Breast epithelium (tissue), 4 donors: ENCODE measurements at regions not wholly inside any gene's neighbourhood (a gene's known extent, or its start where the extent isn't known, plus 50 kb on each side); places are given as distances from the start of the nearest gene placed in this dataset.

Experiments
- DNase-seq, 2 donors: peaks; one replicate each; pipeline ENCODE4 v3.0.0-alpha.2; 2019; ENCODE audit warnings: low spot score in 2 of 2
- H3K27ac ChIP-seq, 2 donors: fragments of 200-600 bp; sonication (generic) in 1 of 2; one replicate each; pipeline ENCODE4 v1.5.1; 2016 to 2019; ENCODE audit warnings: mild to moderate bottlenecking in 1 of 2
- H3K27me3 ChIP-seq, 2 donors: fragments of 200-600 bp; sonication (generic) in 1 of 2; one replicate each; pipeline versions ENCODE4 v1.5.1 to v1.6.0; 2017 to 2019; ENCODE audit warnings: control low read depth in 1 of 2, mild to moderate bottlenecking in 1 of 2
- H3K36me3 ChIP-seq: fragments of 200-600 bp; one replicate; pipeline ENCODE4 v1.5.1; 2019
- H3K4me1 ChIP-seq, 2 donors: fragments of 200-600 bp; sonication (generic); one replicate each; pipeline ENCODE4 v1.5.1; 2016 to 2019; ENCODE audit warnings: control low read depth in 1 of 2
- H3K4me3 ChIP-seq, 3 donors: fragments of 200-600 bp; sonication (generic); 1 replicate in 2 of 3; 2 replicates in 1 of 3; pipeline ENCODE4 v1.5.1; 2016 to 2019; ENCODE audit warnings: mild to moderate bottlenecking in 3 of 3, moderate library complexity in 2 of 3
- H3K9me3 ChIP-seq, 2 donors: fragments of 200-600 bp; sonication (generic) in 1 of 2; one replicate each; pipeline ENCODE4 v1.5.1; 2016 to 2019; ENCODE audit warnings: control low read depth in 1 of 2
- POLR2A ChIP-seq: fragments of 450-650 bp; IDR thresholded peaks from one replicate; pipeline ENCODE4 v1.6.1; 2016; ENCODE audit warnings: antibody characterized with exemption, mild to moderate bottlenecking, moderate library complexity
- POLR2AphosphoS5 ChIP-seq, 3 donors: sonication (generic); formaldehyde crosslinking; IDR thresholded peaks; one replicate each; pipeline ENCODE4 v1.6.1; 2017; ENCODE audit warnings: antibody characterized with exemption in 3 of 3
- intact Hi-C: fragments of 100-400 bp; cut with DNase I; formaldehyde crosslinking; loops from one replicate; pipeline ENCODE4 v1.15.1; 2023; ENCODE audit warnings: low total_unique reads
- TF ChIP-seq, protein P1 (sequence below), 3 donors: fragments of 450-650 bp; IDR thresholded peaks; one replicate each; pipeline ENCODE4 v1.5.1; 2016 to 2017; ENCODE audit warnings: antibody characterized with exemption in 3 of 3, mild to moderate bottlenecking in 3 of 3, moderate library complexity in 3 of 3

- TF ChIP-seq, protein P1, sequence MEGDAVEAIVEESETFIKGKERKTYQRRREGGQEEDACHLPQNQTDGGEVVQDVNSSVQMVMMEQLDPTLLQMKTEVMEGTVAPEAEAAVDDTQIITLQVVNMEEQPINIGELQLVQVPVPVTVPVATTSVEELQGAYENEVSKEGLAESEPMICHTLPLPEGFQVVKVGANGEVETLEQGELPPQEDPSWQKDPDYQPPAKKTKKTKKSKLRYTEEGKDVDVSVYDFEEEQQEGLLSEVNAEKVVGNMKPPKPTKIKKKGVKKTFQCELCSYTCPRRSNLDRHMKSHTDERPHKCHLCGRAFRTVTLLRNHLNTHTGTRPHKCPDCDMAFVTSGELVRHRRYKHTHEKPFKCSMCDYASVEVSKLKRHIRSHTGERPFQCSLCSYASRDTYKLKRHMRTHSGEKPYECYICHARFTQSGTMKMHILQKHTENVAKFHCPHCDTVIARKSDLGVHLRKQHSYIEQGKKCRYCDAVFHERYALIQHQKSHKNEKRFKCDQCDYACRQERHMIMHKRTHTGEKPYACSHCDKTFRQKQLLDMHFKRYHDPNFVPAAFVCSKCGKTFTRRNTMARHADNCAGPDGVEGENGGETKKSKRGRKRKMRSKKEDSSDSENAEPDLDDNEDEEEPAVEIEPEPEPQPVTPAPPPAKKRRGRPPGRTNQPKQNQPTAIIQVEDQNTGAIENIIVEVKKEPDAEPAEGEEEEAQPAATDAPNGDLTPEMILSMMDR (IDR thresholded peaks at IDR 0.05): no peak
- TF ChIP-seq POLR2AphosphoS5 (IDR thresholded peaks at IDR 0.05): no peak
- no peak for TF ChIP-seq POLR2A
- no peak overlapping the region for H3K27ac ChIP-seq
- no peak overlapping the region for H3K4me3 ChIP-seq
- H3K36me3 ChIP-seq: no peaks in the 10 kb centered on the region
- intact Hi-C loops: no loop called here
- H3K4me1 ChIP-seq: no peaks in the 10 kb centered on the region
- H3K9me3 ChIP-seq: no peaks in the 10 kb centered on the region
- no peaks in the 10 kb centered on the region for H3K27me3 ChIP-seq
- DNase-seq: no peak
Observed at GRCh38 chr11:134485316-134485715, 73.3 kb upstream of the B3GAT1 start.

DNA sequence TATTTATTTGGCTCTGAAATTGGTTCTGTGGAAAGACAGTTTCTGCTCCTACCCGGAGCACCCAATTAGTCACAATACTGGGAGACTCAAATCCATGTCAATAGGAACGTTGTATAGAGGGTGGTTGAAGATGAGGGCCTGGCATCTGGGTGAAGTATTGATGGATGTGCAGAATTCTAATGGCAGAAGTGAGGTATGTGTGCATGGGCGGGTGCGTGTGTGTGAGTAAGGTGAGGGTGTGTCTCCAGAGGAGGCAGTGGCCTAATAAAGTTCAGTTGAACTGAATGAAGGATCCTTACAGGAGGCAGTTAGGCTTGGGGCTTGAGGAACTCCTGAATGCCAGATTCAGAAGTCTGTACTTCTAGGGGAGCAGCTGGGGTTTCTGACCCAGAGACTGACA, 71.8 kb upstream of the B3GAT1 start:
- no peaks in the 10 kb centered on the region for H3K4me1 ChIP-seq
- no peaks in the 10 kb centered on the region for H3K9me3 ChIP-seq
- intact Hi-C loops: no loop called here
- H3K4me3 ChIP-seq: no peak overlapping the region
- TF ChIP-seq, protein P1 (IDR thresholded peaks at IDR 0.05): no peak
- H3K27me3 ChIP-seq: no peaks in the 10 kb centered on the region
- no peak for DNase-seq
- H3K36me3 ChIP-seq: no peaks in the 10 kb centered on the region
- no peak overlapping the region for H3K27ac ChIP-seq

- Histone ChIP-seq H3K4me1 (no peaks in the 10 kb centered on the region), H3K9me3 (no peaks in the 10 kb centered on the region), H3K27ac (no peak overlapping the region), H3K36me3 (no peaks in the 10 kb centered on the region), H3K4me3 (no peak overlapping the region), H3K27me3 (no peaks in the 10 kb centered on the region)
- intact Hi-C loops: no loop called here
- no peak for DNase-seq
- TF ChIP-seq POLR2A: no peak
- TF ChIP-seq, protein P1 (IDR thresholded peaks at IDR 0.05): no peak
- TF ChIP-seq POLR2AphosphoS5 (IDR thresholded peaks at IDR 0.05): no peak
Observed at GRCh38 chr11:134483291-134483690, 71.2 kb upstream of the B3GAT1 start.

- Histone ChIP-seq H3K4me3 (no peak overlapping the region), H3K27me3 (no peaks in the 10 kb centered on the region), H3K36me3 (no peaks in the 10 kb centered on the region), H3K27ac (no peak overlapping the region), H3K4me1 (no peaks in the 10 kb centered on the region), H3K9me3 (no peaks in the 10 kb centered on the region)
- intact Hi-C loops: no loop called here
- TF ChIP-seq, protein P1 (IDR thresholded peaks at IDR 0.05): no peak
- TF ChIP-seq POLR2AphosphoS5 (IDR thresholded peaks at IDR 0.05) (no peak), POLR2A (no peak)
- no peak for DNase-seq
Observed at GRCh38 chr11:134482865-134483264, 70.8 kb upstream of the B3GAT1 start.

DNA sequence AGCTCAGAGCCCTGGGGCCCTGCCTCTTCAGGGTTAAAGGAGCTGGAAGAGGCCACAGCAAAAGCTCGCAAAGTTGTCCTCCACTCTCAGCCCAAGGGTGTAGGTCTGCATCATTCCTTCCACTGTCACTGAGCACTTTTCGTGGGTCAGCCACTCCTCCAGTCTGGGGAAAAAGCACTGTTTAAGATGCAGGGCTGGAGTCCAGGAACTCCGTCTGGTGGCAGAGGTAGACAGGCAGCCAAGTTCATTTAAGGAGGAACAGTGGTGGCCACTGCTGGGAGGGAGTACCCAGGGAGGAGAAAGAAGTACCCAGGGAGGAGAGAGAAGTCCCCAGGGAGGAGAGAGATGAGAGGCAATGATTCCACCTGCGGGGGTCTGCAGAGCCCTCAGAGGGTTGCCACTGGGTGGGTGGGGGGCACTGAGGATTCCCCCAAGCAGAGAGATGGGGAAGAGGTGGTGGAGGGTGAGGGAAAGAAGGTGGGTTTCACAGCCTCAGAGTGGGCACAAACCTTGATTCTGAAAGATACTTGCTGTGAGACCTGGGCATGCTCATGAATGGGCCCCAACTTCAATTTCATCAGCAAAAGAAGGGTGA, 70.0 kb upstream of the B3GAT1 start:
- Histone ChIP-seq H3K4me1 (no peaks in the 10 kb centered on the region), H3K9me3 (no peaks in the 10 kb centered on the region), H3K36me3 (no peaks in the 10 kb centered on the region), H3K27ac (no peak overlapping the region), H3K4me3 (no peak overlapping the region), H3K27me3 (peaks cover 0 to 3% of the 10 kb centered on the region in 2 donors)
- intact Hi-C loops: no loop called here
- no peak for DNase-seq
- TF ChIP-seq POLR2AphosphoS5 (IDR thresholded peaks at IDR 0.05) (no peak), POLR2A (no peak)
- TF ChIP-seq, protein P1 (IDR thresholded peaks at IDR 0.05): no peak
